ENCODE measurements at regions not wholly inside any gene's neighbourhood (a gene's known extent, or its start where the extent isn't known, plus 50 kb on each side); places are given as distances from the start of the nearest gene placed in this dataset.

GRCh38 chr10:130546841-130547240 lies 410.6 kb downstream of the GLRX3 start:
- Histone ChIP-seq H3K9me3 (ENCODE audit: control insufficient read depth, low read length) (no peaks in the 10 kb centered on the region), H3K36me3 (ENCODE audit: control insufficient read depth, insufficient read depth, low read length) (no peaks in the 10 kb centered on the region), H3K4me3 (ENCODE audit: insufficient read depth, low read depth, low read length, poor library complexity, severe bottlenecking) (no peak overlapping the region), H3K4me1 (ENCODE audit: control insufficient read depth, insufficient read depth, low read length, poor library complexity, severe bottlenecking) (no peaks in the 10 kb centered on the region), H3K27me3 (replicated peaks; ENCODE audit: control insufficient read depth, insufficient read depth, low read length, poor library complexity, severe bottlenecking) (no peaks in the 10 kb centered on the region), H3K27ac (ENCODE audit: insufficient read depth, low read length, poor library complexity, severe bottlenecking) (no peak overlapping the region)
- DNase-seq = no peak

GRCh38 chr10:130547368-130547767 lies 411.2 kb downstream of the GLRX3 start:
- Histone ChIP-seq H3K27me3 (replicated peaks; ENCODE audit: control insufficient read depth, insufficient read depth, low read length, poor library complexity, severe bottlenecking) (no peaks in the 10 kb centered on the region), H3K36me3 (ENCODE audit: control insufficient read depth, insufficient read depth, low read length) (no peaks in the 10 kb centered on the region), H3K9me3 (ENCODE audit: control insufficient read depth, low read length) (no peaks in the 10 kb centered on the region), H3K27ac (ENCODE audit: insufficient read depth, low read length, poor library complexity, severe bottlenecking) (no peak overlapping the region), H3K4me1 (ENCODE audit: control insufficient read depth, insufficient read depth, low read length, poor library complexity, severe bottlenecking) (no peaks in the 10 kb centered on the region), H3K4me3 (ENCODE audit: insufficient read depth, low read depth, low read length, poor library complexity, severe bottlenecking) (no peak overlapping the region)
- DNase-seq = no peak

GRCh38 chr10:130550952-130551674 lies 414.9 kb downstream of the GLRX3 start:
- Histone ChIP-seq H3K4me1 (ENCODE audit: control insufficient read depth, insufficient read depth, low read length, poor library complexity, severe bottlenecking) (no peaks in the 10 kb centered on the region), H3K27me3 (replicated peaks; ENCODE audit: control insufficient read depth, insufficient read depth, low read length, poor library complexity, severe bottlenecking) (no peaks in the 10 kb centered on the region), H3K27ac (ENCODE audit: insufficient read depth, low read length, poor library complexity, severe bottlenecking) (no peak overlapping the region), H3K4me3 (ENCODE audit: insufficient read depth, low read depth, low read length, poor library complexity, severe bottlenecking) (no peak overlapping the region), H3K9me3 (ENCODE audit: control insufficient read depth, low read length) (no peaks in the 10 kb centered on the region), H3K36me3 (ENCODE audit: control insufficient read depth, insufficient read depth, low read length) (no peaks in the 10 kb centered on the region)
- no peak for DNase-seq

GRCh38 chr10:130551676-130552075 lies 415.5 kb downstream of the GLRX3 start:
- no peaks in the 10 kb centered on the region for H3K27me3 ChIP-seq (replicated peaks; ENCODE audit: control insufficient read depth, insufficient read depth, low read length, poor library complexity, severe bottlenecking)

GRCh38 chr10:130553826-130554225 lies 417.6 kb downstream of the GLRX3 start:
- Histone ChIP-seq H3K4me1 (ENCODE audit: control insufficient read depth, insufficient read depth, low read length, poor library complexity, severe bottlenecking) (no peaks in the 10 kb centered on the region), H3K9me3 (ENCODE audit: control insufficient read depth, low read length) (no peaks in the 10 kb centered on the region), H3K36me3 (ENCODE audit: control insufficient read depth, insufficient read depth, low read length) (no peaks in the 10 kb centered on the region), H3K27me3 (replicated peaks; ENCODE audit: control insufficient read depth, insufficient read depth, low read length, poor library complexity, severe bottlenecking) (no peaks in the 10 kb centered on the region), H3K27ac (ENCODE audit: insufficient read depth, low read length, poor library complexity, severe bottlenecking) (no peak overlapping the region), H3K4me3 (ENCODE audit: insufficient read depth, low read depth, low read length, poor library complexity, severe bottlenecking) (no peak overlapping the region)
- DNase-seq = no peak

More at GRCh38 chr10:130551676-130552075, 415.5 kb downstream of the GLRX3 start:
- H3K9me3 ChIP-seq (ENCODE audit: control insufficient read depth, low read length) = no peaks in the 10 kb centered on the region
- no peaks in the 10 kb centered on the region for H3K4me1 ChIP-seq (ENCODE audit: control insufficient read depth, insufficient read depth, low read length, poor library complexity, severe bottlenecking)
- no peak for DNase-seq
- H3K4me3 ChIP-seq (ENCODE audit: insufficient read depth, low read depth, low read length, poor library complexity, severe bottlenecking) = no peak overlapping the region
- no peaks in the 10 kb centered on the region for H3K36me3 ChIP-seq (ENCODE audit: control insufficient read depth, insufficient read depth, low read length)
- no peak overlapping the region for H3K27ac ChIP-seq (ENCODE audit: insufficient read depth, low read length, poor library complexity, severe bottlenecking)

GRCh38 chr10:130554701-130555410 lies 418.7 kb downstream of the GLRX3 start:
- no peak for DNase-seq

GRCh38 chr10:130555411-130555750 lies 419.2 kb downstream of the GLRX3 start:
- Histone ChIP-seq H3K27ac (ENCODE audit: insufficient read depth, low read length, poor library complexity, severe bottlenecking) (no peak overlapping the region), H3K4me1 (ENCODE audit: control insufficient read depth, insufficient read depth, low read length, poor library complexity, severe bottlenecking) (no peaks in the 10 kb centered on the region), H3K4me3 (ENCODE audit: insufficient read depth, low read depth, low read length, poor library complexity, severe bottlenecking) (no peak overlapping the region), H3K36me3 (ENCODE audit: control insufficient read depth, insufficient read depth, low read length) (no peaks in the 10 kb centered on the region), H3K9me3 (ENCODE audit: control insufficient read depth, low read length) (no peaks in the 10 kb centered on the region), H3K27me3 (replicated peaks; ENCODE audit: control insufficient read depth, insufficient read depth, low read length, poor library complexity, severe bottlenecking) (no peaks in the 10 kb centered on the region)
- DNase-seq = no peak

More at GRCh38 chr10:130554701-130555410, 418.7 kb downstream of the GLRX3 start:
- Histone ChIP-seq H3K27ac (ENCODE audit: insufficient read depth, low read length, poor library complexity, severe bottlenecking) (no peak overlapping the region), H3K36me3 (ENCODE audit: control insufficient read depth, insufficient read depth, low read length) (no peaks in the 10 kb centered on the region), H3K9me3 (ENCODE audit: control insufficient read depth, low read length) (no peaks in the 10 kb centered on the region), H3K27me3 (replicated peaks; ENCODE audit: control insufficient read depth, insufficient read depth, low read length, poor library complexity, severe bottlenecking) (no peaks in the 10 kb centered on the region), H3K4me3 (ENCODE audit: insufficient read depth, low read depth, low read length, poor library complexity, severe bottlenecking) (no peak overlapping the region), H3K4me1 (ENCODE audit: control insufficient read depth, insufficient read depth, low read length, poor library complexity, severe bottlenecking) (no peaks in the 10 kb centered on the region)

- Histone ChIP-seq H3K36me3 (ENCODE audit: control insufficient read depth, insufficient read depth, low read length) (no peaks in the 10 kb centered on the region), H3K27me3 (replicated peaks; ENCODE audit: control insufficient read depth, insufficient read depth, low read length, poor library complexity, severe bottlenecking) (no peaks in the 10 kb centered on the region), H3K4me1 (ENCODE audit: control insufficient read depth, insufficient read depth, low read length, poor library complexity, severe bottlenecking) (no peaks in the 10 kb centered on the region), H3K4me3 (ENCODE audit: insufficient read depth, low read depth, low read length, poor library complexity, severe bottlenecking) (no peak overlapping the region), H3K27ac (ENCODE audit: insufficient read depth, low read length, poor library complexity, severe bottlenecking) (no peak overlapping the region), H3K9me3 (ENCODE audit: control insufficient read depth, low read length) (no peaks in the 10 kb centered on the region)
- no peak for DNase-seq
Measured at GRCh38 chr10:130557181-130557845, 421.1 kb downstream of the GLRX3 start.

GRCh38 chr10:130558746-130559546 lies 422.8 kb downstream of the GLRX3 start:
- Histone ChIP-seq H3K9me3 (ENCODE audit: control insufficient read depth, low read length) (no peaks in the 10 kb centered on the region), H3K27ac (ENCODE audit: insufficient read depth, low read length, poor library complexity, severe bottlenecking) (no peak overlapping the region), H3K4me1 (ENCODE audit: control insufficient read depth, insufficient read depth, low read length, poor library complexity, severe bottlenecking) (no peaks in the 10 kb centered on the region), H3K36me3 (ENCODE audit: control insufficient read depth, insufficient read depth, low read length) (no peaks in the 10 kb centered on the region), H3K4me3 (ENCODE audit: insufficient read depth, low read depth, low read length, poor library complexity, severe bottlenecking) (no peak overlapping the region), H3K27me3 (replicated peaks; ENCODE audit: control insufficient read depth, insufficient read depth, low read length, poor library complexity, severe bottlenecking) (no peaks in the 10 kb centered on the region)
- DNase-seq = no peak

All from effector memory CD4-positive, alpha-beta T cell (primary cell).